ENCODE measurements at regions not wholly inside any gene's neighbourhood (a gene's known extent, or its start where the extent isn't known, plus 50 kb on each side); places are given as distances from the start of the nearest gene placed in this dataset.

GRCh38 chr6:3939964-3940363 lies 90.8 kb downstream of the FAM50B start (continued):
- TF ChIP-seq ILF3 (IDR thresholded peaks at IDR 0.05; ENCODE audit: borderline replicate concordance), result no peak
- no peak for TF ChIP-seq ZNF165 (CRISPR knock-in tag; IDR thresholded peaks at IDR 0.05; ENCODE audit: borderline replicate concordance)
- TF ChIP-seq IRF9 (tag; IDR thresholded peaks at IDR 0.05), result no peak
- no peak for TF ChIP-seq ZNF398 (CRISPR knock-in tag; IDR thresholded peaks at IDR 0.05)
- TF ChIP-seq TRIM24 (IDR thresholded peaks at IDR 0.05), result peak; percentile 76 to 80
- peak; percentile 32; the same call in 1 of the 2 replicates for TF ChIP-seq JUND (IDR thresholded peaks at IDR 0.05; ENCODE audit: borderline replicate concordance, low read depth, low read length)
- peak; percentile 49; the same call in 1 of the 3 replicates for TF ChIP-seq JUND (tag; IDR thresholded peaks at IDR 0.05; ENCODE audit: borderline replicate concordance, low read depth, low read length)
- TF ChIP-seq NCOA6 (IDR thresholded peaks at IDR 0.05), result no peak
- no peak for TF ChIP-seq BCL6 (CRISPR knock-in tag; IDR thresholded peaks at IDR 0.05)
- no peak for TF ChIP-seq KLF1 (tag; IDR thresholded peaks at IDR 0.05)
- TF ChIP-seq SPI1 (IDR thresholded peaks at IDR 0.05; ENCODE audit: borderline replicate concordance, low read depth, low read length), result no peak
- TF ChIP-seq IFI16 (CRISPR knock-in tag; IDR thresholded peaks at IDR 0.05), result no peak
- no peak for TF ChIP-seq ZNF347 (CRISPR knock-in tag; IDR thresholded peaks at IDR 0.05; ENCODE audit: low read depth)
- TF ChIP-seq RBFOX2 (IDR thresholded peaks at IDR 0.05; ENCODE audit: low read depth, low read length), result no peak
- TF ChIP-seq, protein P1, sequence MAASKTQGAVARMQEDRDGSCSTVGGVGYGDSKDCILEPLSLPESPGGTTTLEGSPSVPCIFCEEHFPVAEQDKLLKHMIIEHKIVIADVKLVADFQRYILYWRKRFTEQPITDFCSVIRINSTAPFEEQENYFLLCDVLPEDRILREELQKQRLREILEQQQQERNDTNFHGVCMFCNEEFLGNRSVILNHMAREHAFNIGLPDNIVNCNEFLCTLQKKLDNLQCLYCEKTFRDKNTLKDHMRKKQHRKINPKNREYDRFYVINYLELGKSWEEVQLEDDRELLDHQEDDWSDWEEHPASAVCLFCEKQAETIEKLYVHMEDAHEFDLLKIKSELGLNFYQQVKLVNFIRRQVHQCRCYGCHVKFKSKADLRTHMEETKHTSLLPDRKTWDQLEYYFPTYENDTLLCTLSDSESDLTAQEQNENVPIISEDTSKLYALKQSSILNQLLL (CRISPR knock-in tag; IDR thresholded peaks at IDR 0.05; ENCODE audit: borderline replicate concordance), result no peak
- TF ChIP-seq STAG1 (CRISPR knock-in tag; IDR thresholded peaks at IDR 0.05; ENCODE audit: borderline replicate concordance), result no peak
- no peak for TF ChIP-seq GABPB2 (CRISPR knock-in tag; conservative IDR thresholded peaks at IDR 0.05)
- TF ChIP-seq, protein P2, sequence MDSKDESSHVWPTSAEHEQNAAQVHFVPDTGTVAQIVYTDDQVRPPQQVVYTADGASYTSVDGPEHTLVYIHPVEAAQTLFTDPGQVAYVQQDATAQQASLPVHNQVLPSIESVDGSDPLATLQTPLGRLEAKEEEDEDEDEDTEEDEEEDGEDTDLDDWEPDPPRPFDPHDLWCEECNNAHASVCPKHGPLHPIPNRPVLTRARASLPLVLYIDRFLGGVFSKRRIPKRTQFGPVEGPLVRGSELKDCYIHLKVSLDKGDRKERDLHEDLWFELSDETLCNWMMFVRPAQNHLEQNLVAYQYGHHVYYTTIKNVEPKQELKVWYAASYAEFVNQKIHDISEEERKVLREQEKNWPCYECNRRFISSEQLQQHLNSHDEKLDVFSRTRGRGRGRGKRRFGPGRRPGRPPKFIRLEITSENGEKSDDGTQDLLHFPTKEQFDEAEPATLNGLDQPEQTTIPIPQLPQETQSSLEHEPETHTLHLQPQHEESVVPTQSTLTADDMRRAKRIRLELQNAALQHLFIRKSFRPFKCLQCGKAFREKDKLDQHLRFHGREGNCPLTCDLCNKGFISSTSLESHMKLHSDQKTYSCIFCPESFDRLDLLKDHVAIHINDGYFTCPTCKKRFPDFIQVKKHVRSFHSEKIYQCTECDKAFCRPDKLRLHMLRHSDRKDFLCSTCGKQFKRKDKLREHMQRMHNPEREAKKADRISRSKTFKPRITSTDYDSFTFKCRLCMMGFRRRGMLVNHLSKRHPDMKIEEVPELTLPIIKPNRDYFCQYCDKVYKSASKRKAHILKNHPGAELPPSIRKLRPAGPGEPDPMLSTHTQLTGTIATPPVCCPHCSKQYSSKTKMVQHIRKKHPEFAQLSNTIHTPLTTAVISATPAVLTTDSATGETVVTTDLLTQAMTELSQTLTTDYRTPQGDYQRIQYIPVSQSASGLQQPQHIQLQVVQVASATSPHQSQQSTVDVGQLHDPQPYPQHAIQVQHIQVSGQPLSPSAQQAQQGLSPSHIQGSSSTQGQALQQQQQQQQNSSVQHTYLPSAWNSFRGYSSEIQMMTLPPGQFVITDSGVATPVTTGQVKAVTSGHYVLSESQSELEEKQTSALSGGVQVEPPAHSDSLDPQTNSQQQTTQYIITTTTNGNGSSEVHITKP (IDR thresholded peaks at IDR 0.05; ENCODE audit: partially characterized antibody), result no peak
- no peak for TF ChIP-seq MAZ (CRISPR knock-in tag; conservative IDR thresholded peaks at IDR 0.05 in 1 of 2, IDR thresholded peaks at IDR 0.05 in 1 of 2)
- no peak for TF ChIP-seq ZNF263 (CRISPR knock-in tag; IDR thresholded peaks at IDR 0.05; ENCODE audit: borderline replicate concordance)
- TF ChIP-seq ZKSCAN3 (CRISPR knock-in tag; IDR thresholded peaks at IDR 0.05), result no peak
- no peak for TF ChIP-seq ZNF79 (CRISPR knock-in tag; IDR thresholded peaks at IDR 0.05; ENCODE audit: low read depth)
